HepG2 (cell line): ENCODE measurements at regions not wholly inside any gene's neighbourhood (a gene's known extent, or its start where the extent isn't known, plus 50 kb on each side); places are given as distances from the start of the nearest gene placed in this dataset.

Experiments used
- ATAC-seq: fragments of 200-7000 bp; cut with Tn5 transposase; 3 replicates; pipeline ENCODE4 v1.9.1; 2020; ENCODE audit warnings: mild to moderate bottlenecking, moderate library complexity
- BruUV-seq: library from RNA; stranded (reverse); fragments of 400-500 nt; replicated peaks from 2 replicates; lab custom pipeline; 2021; lab: Mats Ljungman, UMichigan
- CTCF ChIA-PET: fragments of 300-600 bp; formaldehyde crosslinking; extraction: SDS; loops from one replicate; lab custom pipeline; 2021; ENCODE audit warnings: low total read pairs, inconsistent platforms, low intra/inter-chr PET ratio; lab: Yijun Ruan, JAX
- POLR2A ChIA-PET: fragments of 350-600 bp; sonication (Branson Sonifier 250); formaldehyde crosslinking; loops from one replicate; lab custom pipeline; 2020; ENCODE audit warnings: antibody characterized with exemption, inconsistent platforms; lab: Yijun Ruan, JAX
- DNase-seq: peaks from one replicate; pipeline ENCODE4 v3.0.0-alpha.2; 2015; ENCODE audit warnings: low spot score
- FAIRE-seq: peaks from 3 replicates; lab custom pipeline; 2011; peaks lifted over from hg19 to GRCh38; lab: Jason Lieb, UNC
- H2AFZ ChIP-seq: one replicate; pipeline ENCODE4 v1.6.1; 2011; ENCODE audit warnings: low read length, inconsistent platforms
- H3K27ac ChIP-seq: fragments of 300-600 bp; 3 replicates; pipeline ENCODE4 v1.8.0; 2011; ENCODE audit warnings: mixed run types, mild to moderate bottlenecking, mixed read lengths, low read length, inconsistent platforms; ENCODE audit not compliant: insufficient read depth; ENCODE audit errors: extremely low read length
- H3K27me3 ChIP-seq, 2 experiments: fragments of 200-600 bp in 1 of 2; 2 replicates in 1 of 2; 3 replicates in 1 of 2; pipeline versions ENCODE4 v1.6.0 to v1.8.0; 2011; ENCODE audit warnings: low read length in 2 of 2, mild to moderate bottlenecking in 2 of 2, moderate library complexity in 2 of 2, inconsistent platforms in 1 of 2; ENCODE audit not compliant: insufficient read depth in 2 of 2, control insufficient read depth in 1 of 2
- H3K36me3 ChIP-seq, 2 experiments: fragments of 200-600 bp in 1 of 2; replicated peaks in 1 of 2; 2 replicates in 1 of 2; 3 replicates in 1 of 2; pipeline versions ENCODE4 v1.5.1 to v1.8.0; 2011; ENCODE audit warnings: low read length in 2 of 2, inconsistent platforms in 1 of 2; ENCODE audit not compliant: insufficient read depth in 2 of 2, control insufficient read depth in 1 of 2
- H3K4me1 ChIP-seq: 2 replicates; pipeline ENCODE4 v1.5.1; 2012; ENCODE audit warnings: low read length, inconsistent platforms; ENCODE audit not compliant: insufficient read depth
- H3K4me2 ChIP-seq: 2 replicates; pipeline ENCODE4 v1.6.0; 2011; ENCODE audit warnings: low read depth, low read length, inconsistent platforms
- H3K4me3 ChIP-seq, 3 experiments: fragments of 200-600 bp in 1 of 3; sonication (generic), shearing (Covaris generic) in 1 of 3; replicated peaks in 1 of 3; 2 replicates each; pipeline ENCODE4 v1.5.1; 2011 to 2016; ENCODE audit warnings: low read length in 3 of 3, inconsistent platforms in 2 of 3, low read depth in 2 of 3, mild to moderate bottlenecking in 2 of 3, control low read depth in 1 of 3, mixed read lengths in 1 of 3; ENCODE audit not compliant: insufficient read depth in 1 of 3
- H3K79me2 ChIP-seq: one replicate; pipeline ENCODE4 v1.6.1; 2011; ENCODE audit warnings: low read length, inconsistent platforms; ENCODE audit not compliant: insufficient read depth
- H3K9ac ChIP-seq: 2 replicates; pipeline ENCODE4 v1.6.0; 2011; ENCODE audit warnings: mild to moderate bottlenecking, low read depth, low read length, inconsistent platforms; ENCODE audit not compliant: insufficient read depth
- H3K9me3 ChIP-seq: 2 replicates; pipeline ENCODE4 v1.5.1; 2012; ENCODE audit warnings: mild to moderate bottlenecking, low read length
- H4K20me1 ChIP-seq: 2 replicates; pipeline ENCODE4 v1.6.0; 2011; ENCODE audit warnings: inconsistent platforms, mild to moderate bottlenecking, low read length, moderate library complexity; ENCODE audit not compliant: insufficient read depth
- HMG20B ChIP-seq: conservative IDR thresholded peaks from 2 replicates; pipeline ENCODE4 v1.6.1; 2016; ENCODE audit warnings: missing genetic modification reagents, missing compliant biosample characterization
- PHF21A ChIP-seq: sonication (generic); formaldehyde crosslinking; IDR thresholded peaks from 2 replicates; pipeline ENCODE4 v1.5.0; 2020; ENCODE audit warnings: mild to moderate bottlenecking, missing genetic modification reagents
- SOX5 ChIP-seq: IDR thresholded peaks from 2 replicates; pipeline ENCODE4 v1.6.1; 2016; ENCODE audit warnings: borderline replicate concordance
- ZNF253 ChIP-seq: sonication (generic); formaldehyde crosslinking; IDR thresholded peaks from 2 replicates; pipeline ENCODE4 v1.8.0; 2022; ENCODE audit warnings: mild to moderate bottlenecking, missing genetic modification reagents, borderline replicate concordance
- ZNF562 ChIP-seq: sonication (generic); formaldehyde crosslinking; IDR thresholded peaks from 2 replicates; pipeline ENCODE4 v1.8.0; 2022; ENCODE audit warnings: missing genetic modification reagents, borderline replicate concordance
- WGBS: methylation state at CpG from one replicate; pipeline ENCODE4 v1.1.6; 2017; ENCODE audit warnings: low lambda C conversion rate; 5-methylcytosine and 5-hydroxymethylcytosine counted together
- in situ Hi-C: cut with HindIII; loops from 2 replicates; pipeline ENCODE4 v1.10.0; 2017; ENCODE audit warnings: low pct_unique_long_range_greater_than_20kb; ENCODE audit not compliant: extremely low pct_ligation_motif_present
- intact Hi-C: fragments of 100-400 bp; cut with micrococcal nuclease; formaldehyde crosslinking; loops from one replicate; pipeline ENCODE4 v1.10.0; 2022; ENCODE audit not compliant: unreplicated experiment
- TF ChIP-seq, protein P1 (sequence below): sonication (generic); formaldehyde crosslinking; IDR thresholded peaks from 2 replicates; pipeline ENCODE4; 2020; ENCODE audit warnings: missing genetic modification reagents, mild to moderate bottlenecking, borderline replicate concordance

DNA sequence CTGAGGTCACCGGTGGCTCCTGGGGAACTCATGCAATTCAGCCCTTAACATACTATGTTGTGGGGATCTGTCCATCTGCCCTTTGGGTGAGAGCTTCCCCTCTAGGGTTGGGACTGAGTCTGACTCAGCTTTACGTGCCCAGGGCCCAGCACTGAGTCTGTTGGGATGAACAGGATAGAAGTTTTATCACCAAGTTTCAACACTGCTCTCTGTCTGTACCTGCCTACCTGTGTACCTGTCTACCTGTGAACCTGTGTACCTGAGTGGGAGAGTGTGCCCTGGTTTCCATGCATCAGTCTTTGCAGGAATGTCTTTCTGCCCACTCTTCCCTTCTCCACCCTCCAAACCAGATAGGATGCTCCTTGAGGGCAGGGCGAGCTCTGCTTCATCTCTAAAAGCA, 90.6 kb upstream of the POU3F1 start:
- H3K4me3 ChIP-seq, result no peak overlapping the region
- no peaks in the 10 kb centered on the region for H3K9me3 ChIP-seq
- no peak overlapping the region for H3K4me2 ChIP-seq
- H3K27ac ChIP-seq, result no peak overlapping the region
- H2AFZ ChIP-seq, result no peak overlapping the region
- 28% methylated on average over 2 of the region's 3 CpGs for WGBS
- intact Hi-C loops (no loop called here), in situ Hi-C loops (no loop called here)
- H3K4me1 ChIP-seq, result 0 out of 2 replicates have a peak, but pooled peaks cover 5% of the 10 kb centered on the region
- H3K27me3 ChIP-seq, result peaks cover 6 to 43% of the 10 kb centered on the region in 2 experiments
- no TSS peak for BruUV-seq
- no peaks in the 10 kb centered on the region for H4K20me1 ChIP-seq
- DNase-seq, result no peak
- ATAC-seq, result no peak
- no peak overlapping the region for H3K9ac ChIP-seq
- FAIRE-seq, result no peak
- no peaks in the 10 kb centered on the region for H3K79me2 ChIP-seq
- H3K36me3 ChIP-seq, result no peaks in the 10 kb centered on the region
- CTCF ChIA-PET, result no interaction called here
- TF ChIP-seq, protein P1, sequence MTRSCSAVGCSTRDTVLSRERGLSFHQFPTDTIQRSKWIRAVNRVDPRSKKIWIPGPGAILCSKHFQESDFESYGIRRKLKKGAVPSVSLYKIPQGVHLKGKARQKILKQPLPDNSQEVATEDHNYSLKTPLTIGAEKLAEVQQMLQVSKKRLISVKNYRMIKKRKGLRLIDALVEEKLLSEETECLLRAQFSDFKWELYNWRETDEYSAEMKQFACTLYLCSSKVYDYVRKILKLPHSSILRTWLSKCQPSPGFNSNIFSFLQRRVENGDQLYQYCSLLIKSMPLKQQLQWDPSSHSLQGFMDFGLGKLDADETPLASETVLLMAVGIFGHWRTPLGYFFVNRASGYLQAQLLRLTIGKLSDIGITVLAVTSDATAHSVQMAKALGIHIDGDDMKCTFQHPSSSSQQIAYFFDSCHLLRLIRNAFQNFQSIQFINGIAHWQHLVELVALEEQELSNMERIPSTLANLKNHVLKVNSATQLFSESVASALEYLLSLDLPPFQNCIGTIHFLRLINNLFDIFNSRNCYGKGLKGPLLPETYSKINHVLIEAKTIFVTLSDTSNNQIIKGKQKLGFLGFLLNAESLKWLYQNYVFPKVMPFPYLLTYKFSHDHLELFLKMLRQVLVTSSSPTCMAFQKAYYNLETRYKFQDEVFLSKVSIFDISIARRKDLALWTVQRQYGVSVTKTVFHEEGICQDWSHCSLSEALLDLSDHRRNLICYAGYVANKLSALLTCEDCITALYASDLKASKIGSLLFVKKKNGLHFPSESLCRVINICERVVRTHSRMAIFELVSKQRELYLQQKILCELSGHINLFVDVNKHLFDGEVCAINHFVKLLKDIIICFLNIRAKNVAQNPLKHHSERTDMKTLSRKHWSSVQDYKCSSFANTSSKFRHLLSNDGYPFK (CRISPR knock-in tag), result no peak
- TF ChIP-seq PHF21A (CRISPR knock-in tag), result no peak
- no peak for TF ChIP-seq ZNF253 (CRISPR knock-in tag)
- TF ChIP-seq HMG20B, result no peak
- TF ChIP-seq ZNF562 (CRISPR knock-in tag), result no peak
- TF ChIP-seq SOX5 (CRISPR knock-in tag), result no peak
- POLR2A ChIA-PET, result no interaction called here
